Stimulated activated naive CD4-positive, alpha-beta T cell treated with Interleukin-2 at 50 U/mL for 16 hours (primary cell): ENCODE measurements at regions not wholly inside any gene's neighbourhood (a gene's known extent, or its start where the extent isn't known, plus 50 kb on each side); places are given as distances from the start of the nearest gene placed in this dataset.

ENCODE experiments used
- DNase-seq: peaks from one replicate; lab custom pipeline; 2025; lab: John Stamatoyannopoulos, UW

DNA sequence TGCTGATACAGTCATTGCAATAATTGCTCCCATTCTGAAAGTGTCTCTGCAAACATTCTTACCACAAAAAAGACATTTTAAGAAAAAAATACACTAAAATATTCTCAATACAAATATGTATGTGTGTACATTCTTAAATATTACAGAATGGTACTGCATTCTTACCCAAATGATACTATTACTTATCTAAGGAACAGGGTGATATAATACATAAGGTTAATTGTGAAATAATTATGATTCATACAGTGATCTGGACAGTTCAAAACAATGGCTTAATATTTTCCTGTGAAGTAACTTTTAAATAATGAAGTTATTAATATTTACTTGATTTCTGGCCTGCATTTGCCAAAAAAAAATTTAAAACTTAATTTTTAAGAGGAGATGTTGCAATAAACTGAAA lies 694.6 kb downstream of the TUSC7 start:
- DNase-seq: no peak

DNA sequence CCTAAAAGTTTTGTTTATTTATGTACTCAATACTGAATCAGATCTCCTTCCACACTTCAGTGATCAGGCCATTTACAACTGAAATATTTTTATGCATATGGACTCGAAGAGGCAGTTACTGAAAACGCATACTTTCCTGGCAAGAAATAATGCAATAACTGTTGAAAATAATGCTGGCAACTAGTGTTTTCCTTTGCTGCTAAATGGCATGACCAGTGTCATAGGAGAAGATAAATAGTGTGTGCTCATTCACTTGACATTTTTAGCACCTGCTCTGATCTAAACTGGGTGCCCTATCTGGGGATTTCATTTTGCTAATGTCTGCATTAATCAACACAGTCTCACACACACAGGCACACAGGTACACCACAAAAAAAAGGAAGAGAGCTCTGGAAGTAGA lies 695.2 kb downstream of the TUSC7 start:
- no peak for DNase-seq

DNA sequence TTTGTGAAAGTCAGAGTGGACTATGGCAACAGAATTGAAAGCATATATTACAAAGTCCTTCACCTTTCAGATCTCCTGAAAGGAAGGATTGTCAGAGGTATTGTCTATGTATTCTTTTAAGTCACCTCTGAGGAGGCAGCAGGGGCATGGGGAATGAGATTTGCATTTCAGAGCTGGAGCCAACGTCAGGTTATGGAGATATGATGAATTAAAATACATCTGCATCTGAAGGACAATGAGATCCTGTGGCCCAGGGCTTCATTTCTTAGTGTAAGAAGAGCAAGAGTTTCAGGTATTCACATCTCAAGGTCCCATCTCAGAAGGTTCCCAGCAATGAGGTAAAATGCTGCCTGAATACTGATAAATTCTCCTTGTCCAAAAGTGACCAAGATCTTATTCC lies 695.8 kb downstream of the TUSC7 start:
- no peak for DNase-seq

DNA sequence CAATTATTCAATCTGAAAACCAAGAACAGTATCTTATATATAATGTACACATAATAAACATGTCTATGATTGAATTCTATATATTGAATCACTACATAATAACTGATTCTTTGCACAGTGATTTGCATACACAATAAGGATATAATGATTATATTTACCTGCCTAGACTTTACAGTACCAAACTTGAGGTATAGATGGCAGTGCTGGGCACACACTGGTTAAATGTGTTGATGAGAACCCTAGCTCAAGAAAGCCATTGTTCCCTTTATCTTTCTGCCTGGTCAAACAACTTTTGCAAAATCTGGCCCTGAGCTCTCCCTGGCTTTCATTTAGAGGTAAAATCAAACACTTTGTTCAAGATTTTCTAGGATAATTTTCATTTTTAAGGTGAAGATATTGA lies 697.7 kb downstream of the TUSC7 start:
- no peak for DNase-seq

- no peak for DNase-seq
Measured at GRCh38 chr3:117408811-117409210, 699.2 kb downstream of the TUSC7 start.

DNA sequence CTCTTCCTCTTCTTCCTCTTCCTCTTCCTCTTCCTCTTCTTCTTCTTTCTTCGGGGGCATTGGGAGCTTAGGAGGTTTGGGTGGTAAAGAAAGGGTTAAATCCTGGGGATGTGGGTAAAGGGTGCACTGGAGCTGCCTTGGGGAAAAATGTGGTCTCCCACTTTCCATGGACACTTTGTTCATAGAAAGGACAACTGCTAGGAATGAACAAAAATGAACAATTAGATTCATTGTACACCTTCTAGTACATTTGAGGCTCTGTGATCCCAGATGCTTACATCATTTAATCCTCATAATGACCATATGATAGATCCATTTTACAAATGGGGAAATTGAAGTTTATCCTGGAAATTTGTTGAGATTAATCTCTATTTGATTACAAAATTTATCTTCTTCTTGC lies 699.7 kb downstream of the TUSC7 start:
- DNase-seq: no peak

DNA sequence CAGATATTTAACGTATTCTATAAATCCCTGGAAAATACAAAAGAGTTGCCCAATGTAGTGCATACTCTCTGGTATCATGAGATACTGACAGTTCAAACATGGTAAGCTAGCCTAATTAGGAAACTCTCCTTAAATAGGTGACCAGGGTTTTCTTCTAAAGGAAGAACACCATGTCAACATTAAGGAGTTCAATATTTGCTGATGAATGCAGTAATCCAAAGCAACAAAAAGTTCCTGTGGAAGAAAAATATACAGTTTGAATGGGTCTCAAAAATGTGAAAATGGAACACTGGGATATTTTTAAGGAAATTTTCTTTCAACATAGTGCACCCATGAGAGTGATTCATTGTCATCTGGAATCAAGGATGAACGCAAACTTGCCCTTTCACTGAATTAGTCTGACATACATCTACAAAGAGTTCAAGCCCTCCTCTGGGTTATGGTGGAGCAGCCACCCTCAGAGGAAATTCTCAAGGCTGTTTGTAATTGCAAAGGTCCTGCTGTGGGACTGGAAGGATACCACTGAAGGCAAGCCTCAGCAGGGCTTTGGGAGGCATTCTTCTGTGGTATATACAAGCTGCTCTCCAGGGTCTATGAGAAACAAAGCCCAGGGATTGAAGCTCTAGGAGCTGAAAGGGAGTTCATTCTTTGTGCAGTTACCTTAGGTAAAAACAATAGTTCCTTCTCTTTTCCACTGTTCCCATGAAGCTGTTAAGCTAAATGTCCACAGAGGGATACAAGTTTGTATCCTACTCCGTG lies 700.3 kb downstream of the TUSC7 start:
- DNase-seq: no peak

DNA sequence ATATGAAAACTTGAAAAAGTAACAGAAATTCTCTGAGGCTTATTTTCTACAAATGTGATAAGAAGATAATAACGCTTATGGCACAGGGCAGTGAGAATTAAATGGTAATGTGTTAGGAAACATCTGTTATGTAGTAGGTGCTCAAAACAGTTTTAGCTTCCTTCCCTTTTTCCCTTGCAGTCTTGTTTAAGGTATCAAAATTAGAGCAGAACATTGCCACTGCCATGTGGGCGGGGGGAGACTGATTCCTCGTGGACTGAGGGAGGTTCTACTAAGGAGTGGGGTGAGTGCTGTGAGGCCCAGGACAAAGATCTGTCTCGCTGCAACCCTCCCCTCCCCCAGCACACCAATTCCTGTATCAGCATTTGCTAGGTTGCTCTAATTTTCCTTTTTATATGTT lies 702.4 kb downstream of the TUSC7 start:
- no peak for DNase-seq

DNA sequence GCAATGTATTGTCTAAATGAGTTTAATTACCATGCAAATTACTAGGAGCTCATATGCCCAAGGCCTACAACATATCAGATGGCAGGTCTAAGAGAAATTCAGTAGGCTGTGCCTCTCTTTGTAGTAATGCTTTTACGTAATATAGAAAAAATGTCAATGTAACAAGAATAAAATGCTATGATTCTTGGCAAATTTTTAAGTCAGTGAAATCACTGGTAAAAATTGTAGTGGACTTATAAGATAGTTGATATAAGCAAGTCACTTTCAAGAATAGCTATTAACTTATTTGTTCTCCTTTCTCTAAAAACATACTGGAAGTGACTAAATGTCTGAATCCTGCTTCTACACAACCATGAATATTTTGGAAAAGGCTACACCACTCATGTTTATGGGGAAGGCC lies 707.8 kb downstream of the TUSC7 start:
- DNase-seq: no peak

GRCh38 chr3:117427081-117427480 lies 717.5 kb downstream of the TUSC7 start:
- DNase-seq: no peak

GRCh38 chr3:117433427-117433826 lies 723.8 kb downstream of the TUSC7 start:
- DNase-seq: no peak

DNA sequence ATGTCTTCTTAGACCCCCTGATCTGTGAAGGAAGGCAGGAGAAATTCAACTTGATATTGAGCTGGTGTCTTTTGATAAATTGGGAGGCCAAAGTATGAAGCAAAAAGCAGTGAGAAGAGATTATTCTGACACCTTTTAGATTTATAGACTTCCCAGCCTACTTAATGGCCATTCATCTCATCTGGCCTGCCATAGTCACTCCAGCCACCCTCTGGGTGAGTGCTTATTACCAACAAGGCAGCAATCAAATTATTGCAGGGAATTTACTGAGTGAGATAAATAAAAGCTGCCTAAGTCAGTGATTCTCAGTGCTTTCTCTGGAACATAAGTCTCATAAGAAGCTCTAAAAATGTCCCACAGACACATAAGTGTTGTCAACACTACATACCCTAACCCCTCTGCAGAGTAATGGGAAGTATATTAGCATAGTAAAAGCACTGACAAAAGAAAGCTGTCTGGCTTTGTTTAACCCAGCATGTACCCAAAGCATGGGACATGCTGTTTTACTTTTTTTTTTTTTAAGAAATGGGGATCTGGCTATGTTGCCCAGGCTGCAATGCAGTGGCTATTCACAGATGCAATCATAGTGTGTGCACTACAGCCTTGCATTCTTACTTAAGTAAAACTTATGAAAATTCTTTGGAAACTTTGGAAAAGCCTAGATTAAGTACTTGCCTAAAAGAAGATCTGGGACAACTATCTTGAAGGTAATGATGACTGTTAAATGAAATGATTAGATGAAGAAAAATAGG lies 725.3 kb downstream of the TUSC7 start:
- no peak for DNase-seq

DNA sequence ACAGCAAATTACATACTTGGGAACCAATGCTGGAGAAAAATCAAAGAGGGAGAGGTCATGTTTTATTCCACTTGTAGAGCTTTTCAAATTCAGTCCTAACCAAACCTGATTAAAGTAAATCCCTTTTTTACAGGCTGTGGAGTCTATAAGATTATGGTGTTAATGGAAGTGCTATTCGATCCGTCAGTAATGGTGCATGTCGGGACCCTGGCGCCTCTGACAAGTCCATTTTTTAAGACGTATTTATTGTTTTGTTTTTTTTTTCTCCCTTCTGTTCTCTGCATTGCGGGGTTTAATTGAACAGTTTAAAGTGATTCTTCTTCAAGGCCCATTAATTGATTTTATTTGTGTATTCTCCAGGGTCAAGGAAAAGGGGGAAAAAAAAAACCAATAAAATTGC lies 725.9 kb downstream of the TUSC7 start:
- no peak for DNase-seq

DNA sequence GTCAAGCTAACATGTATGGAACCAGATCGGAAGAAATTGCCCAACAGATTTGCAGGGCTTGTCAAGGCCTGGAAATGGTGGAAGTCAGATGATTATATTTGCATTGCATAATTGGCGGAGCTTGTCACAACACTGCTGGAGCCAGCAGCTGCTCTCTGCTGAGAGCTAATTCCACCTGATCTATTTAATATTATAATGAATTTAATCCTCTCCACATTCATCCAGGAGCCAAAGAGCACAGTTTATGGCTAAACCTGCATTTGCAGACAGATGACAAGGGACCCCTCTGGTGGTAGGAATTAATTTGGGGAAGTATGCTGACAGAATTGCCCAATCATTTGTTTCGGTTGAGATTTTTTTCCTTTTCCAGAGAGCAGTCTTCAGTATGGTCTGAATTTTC lies 730.2 kb downstream of the TUSC7 start:
- no peak for DNase-seq

DNA sequence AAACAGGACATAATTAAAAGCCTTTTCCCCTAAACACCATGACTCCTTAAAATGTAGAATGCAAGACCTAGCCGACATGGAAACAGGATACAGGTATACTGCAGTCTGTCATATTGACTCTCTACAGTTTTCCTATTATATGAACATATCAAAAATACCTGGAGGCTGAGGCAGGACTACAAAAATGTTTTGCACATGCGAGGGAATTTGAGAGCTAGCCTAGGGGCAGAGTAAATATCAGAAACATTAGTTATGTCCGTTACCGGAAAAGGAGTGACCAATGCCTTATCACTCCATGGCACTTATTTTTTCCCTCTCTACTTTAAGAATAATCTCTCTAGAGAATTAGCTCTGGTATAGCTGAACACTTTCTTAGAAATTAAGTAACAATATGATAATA lies 732.3 kb downstream of the TUSC7 start:
- DNase-seq: no peak

DNA sequence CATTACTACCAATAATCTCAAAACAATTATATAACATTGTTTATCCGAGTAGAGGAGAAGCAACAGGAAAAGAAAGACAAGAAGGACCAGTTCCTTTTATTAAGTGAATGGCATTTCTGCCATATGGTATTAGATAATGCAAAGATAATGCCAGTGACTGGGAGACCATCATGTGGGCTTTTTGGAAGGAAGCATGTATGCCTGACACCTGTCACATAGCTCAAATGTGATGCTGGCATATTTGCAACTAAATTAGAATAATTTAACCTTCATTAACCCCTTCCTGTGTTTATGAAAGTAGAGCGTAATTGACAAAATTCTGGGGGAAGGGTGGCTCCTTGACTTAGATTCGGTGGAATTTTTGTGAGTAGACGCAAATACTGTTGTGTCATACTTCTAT lies 733.0 kb downstream of the TUSC7 start:
- DNase-seq: no peak

- no peak for DNase-seq
Measured at GRCh38 chr3:117443014-117443413, 733.4 kb downstream of the TUSC7 start.

DNA sequence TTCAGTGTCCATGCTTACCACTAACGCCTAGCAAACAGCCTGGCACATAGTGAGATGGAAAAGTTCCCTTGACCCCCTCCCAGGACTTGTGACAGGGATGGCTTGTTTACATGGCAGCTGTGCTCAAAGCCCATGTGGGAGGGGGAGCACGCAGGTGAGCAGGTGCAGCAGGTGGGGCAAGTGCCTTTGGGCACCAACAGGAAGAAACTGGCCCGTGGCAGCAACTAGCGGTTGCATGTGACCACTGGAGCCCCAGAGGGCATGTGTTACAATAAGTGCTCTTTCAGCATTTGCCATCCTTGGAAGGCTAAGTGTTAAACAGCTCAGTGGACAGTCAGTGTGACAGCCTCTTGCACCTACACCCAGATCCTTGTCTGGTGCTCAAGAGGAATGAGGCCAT lies 734.6 kb downstream of the TUSC7 start:
- no peak for DNase-seq

- DNase-seq: no peak
Measured at GRCh38 chr3:117447419-117447818, 737.8 kb downstream of the TUSC7 start.

- DNase-seq: no peak
Measured at GRCh38 chr3:117450026-117450425, 740.4 kb downstream of the TUSC7 start.

DNA sequence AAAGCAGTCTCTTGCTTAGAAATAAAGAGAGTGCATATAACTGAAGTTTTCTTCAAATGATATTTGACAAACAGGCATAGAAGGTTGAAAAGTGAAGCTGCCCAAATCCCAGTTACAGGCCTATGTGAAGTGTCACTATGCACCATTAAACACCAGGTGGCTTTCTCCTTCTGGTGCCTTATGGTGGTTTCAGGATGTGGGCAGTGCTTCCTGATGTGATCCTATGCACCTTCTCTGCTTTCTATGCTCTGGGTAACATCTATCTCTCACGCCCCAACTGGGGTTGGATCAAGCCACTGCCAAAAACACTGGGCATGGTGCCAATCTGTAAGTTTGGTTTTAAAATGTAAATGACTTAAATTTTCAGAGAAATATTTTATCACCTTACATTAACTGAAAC lies 744.7 kb downstream of the TUSC7 start:
- DNase-seq: no peak

DNA sequence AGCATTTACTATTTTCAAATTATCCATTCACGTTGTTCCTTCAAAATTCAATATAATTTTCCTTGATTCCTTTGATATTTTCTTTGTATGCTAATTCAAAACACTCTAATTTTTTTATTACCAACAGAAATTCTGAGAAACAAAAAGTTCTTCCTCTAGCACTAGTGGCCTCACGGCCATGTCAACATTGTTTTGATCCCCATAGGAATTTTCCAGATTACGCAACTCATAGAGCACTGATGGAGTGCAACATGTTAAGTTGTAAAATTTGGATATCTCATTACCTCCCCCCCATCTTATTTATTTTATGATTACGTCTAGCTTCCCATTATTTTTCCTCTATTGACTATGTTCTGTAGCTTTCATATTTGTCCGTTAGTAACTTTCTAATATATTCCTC lies 745.3 kb downstream of the TUSC7 start:
- DNase-seq: no peak

DNA sequence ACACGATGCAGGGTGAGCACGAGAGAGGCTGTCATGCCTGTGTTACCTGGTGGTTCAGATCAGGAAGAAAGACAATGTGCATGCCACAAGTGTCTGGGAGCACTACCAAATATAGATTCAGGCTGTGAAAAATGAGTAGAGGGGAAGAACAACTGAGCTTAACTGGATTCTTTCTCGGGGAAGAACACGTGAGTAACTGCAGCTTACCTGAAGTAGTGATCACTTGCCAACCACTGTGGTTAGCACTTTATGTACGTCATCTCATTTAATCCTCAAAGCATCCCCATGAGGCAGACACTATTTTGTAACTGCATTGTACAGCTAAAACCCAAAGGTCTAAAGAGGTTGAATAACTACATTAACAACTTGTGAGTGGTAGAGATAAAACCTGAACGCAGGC lies 746.2 kb downstream of the TUSC7 start:
- DNase-seq: no peak
